Effector memory CD8-positive, alpha-beta T cell (primary cell): ENCODE measurements at regions not wholly inside any gene's neighbourhood (a gene's known extent, or its start where the extent isn't known, plus 50 kb on each side); places are given as distances from the start of the nearest gene placed in this dataset.

Source experiments
- ATAC-seq: fragments of 150-1000 bp; cut with Tn5 transposase; replicated peaks from 2 replicates; pipeline ENCODE4 v1.10.0; 2021; ENCODE audit warnings: mild to moderate bottlenecking, moderate library complexity
- DNase-seq, 3 experiments: peaks; one replicate each; pipeline ENCODE4 v3.0.0; 2021
- H3K27ac Mint-ChIP-seq, 2 donors: one replicate each; pipeline ENCODE4 v1.8.0; 2022; ENCODE audit warnings: mild to moderate bottlenecking in 2 of 2, mixed read lengths in 2 of 2, moderate library complexity in 2 of 2
- H3K27me3 Mint-ChIP-seq, 2 donors: one replicate each; pipeline ENCODE4 v1.8.0; 2022; ENCODE audit warnings: mixed read lengths in 2 of 2
- H3K36me3 Mint-ChIP-seq: one replicate; pipeline ENCODE4 v1.8.0; 2022; ENCODE audit warnings: mild to moderate bottlenecking, moderate library complexity, mixed read lengths; ENCODE audit not compliant: insufficient read depth
- H3K4me1 Mint-ChIP-seq, 2 donors: one replicate each; pipeline ENCODE4 v1.8.0; 2022; ENCODE audit warnings: low read depth in 2 of 2, mixed read lengths in 2 of 2
- H3K4me3 Mint-ChIP-seq, 2 donors: one replicate each; pipeline ENCODE4 v1.8.0; 2022; ENCODE audit warnings: mild to moderate bottlenecking in 2 of 2, mixed read lengths in 2 of 2, moderate library complexity in 2 of 2
- H3K9me3 Mint-ChIP-seq, 2 donors: one replicate each; pipeline ENCODE4 v1.8.0; 2022; ENCODE audit warnings: mixed read lengths in 2 of 2

DNA sequence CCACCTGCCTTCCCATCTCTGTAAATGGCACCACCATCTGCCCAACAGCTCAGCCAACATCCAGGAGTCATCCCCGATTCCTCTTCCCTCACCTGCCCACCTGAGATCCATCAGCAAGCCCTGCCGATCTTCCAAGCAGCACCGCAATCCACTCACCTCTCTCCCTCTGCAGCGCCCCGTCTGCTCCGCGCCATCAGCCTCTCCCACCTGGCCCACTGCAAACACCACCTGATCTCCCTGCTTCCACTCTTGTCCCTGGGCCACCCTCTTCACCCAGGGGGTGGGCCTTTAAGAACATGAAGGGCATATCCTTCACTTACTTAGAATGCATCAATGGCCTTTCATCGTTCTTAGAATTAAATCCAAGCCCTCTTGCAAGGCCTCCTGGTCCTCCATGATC, 457.3 kb upstream of the SULF2 start:
- ATAC-seq (no peak), DNase-seq (no peak)
- H3K27me3 Mint-ChIP-seq, result peaks cover 30 to 72% of the 10 kb centered on the region in 2 donors
- no peaks in the 10 kb centered on the region for H3K4me1 Mint-ChIP-seq
- no peak overlapping the region for H3K27ac Mint-ChIP-seq
- no peak overlapping the region for H3K4me3 Mint-ChIP-seq
- peaks cover 3% of the 10 kb centered on the region for H3K36me3 Mint-ChIP-seq
- no peaks in the 10 kb centered on the region for H3K9me3 Mint-ChIP-seq

DNA sequence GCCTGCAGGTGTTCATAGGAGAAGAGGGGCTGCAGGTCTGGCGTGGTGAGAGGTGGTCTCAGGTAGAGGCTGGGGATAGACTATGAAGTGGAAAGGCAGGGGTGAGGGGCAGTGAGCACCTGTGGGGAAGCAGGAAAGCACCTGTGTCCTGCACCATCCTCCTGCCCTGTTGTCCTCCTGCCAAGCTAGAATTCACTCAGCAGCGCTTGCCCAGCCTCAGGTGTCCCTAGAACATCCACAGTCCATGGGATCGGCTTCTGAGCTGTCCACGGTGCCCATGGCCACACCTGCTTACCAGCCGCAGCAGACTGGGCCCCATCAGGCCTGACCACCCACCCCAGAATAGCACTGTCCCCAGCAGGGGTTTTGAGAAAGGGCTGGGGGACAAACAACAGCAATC, 456.2 kb upstream of the SULF2 start:
- Mint-ChIP-seq H3K9me3 (no peaks in the 10 kb centered on the region), H3K4me1 (no peaks in the 10 kb centered on the region), H3K4me3 (no peak overlapping the region), H3K27ac (no peak overlapping the region), H3K36me3 (peaks cover 3% of the 10 kb centered on the region), H3K27me3 (peaks cover 29 to 69% of the 10 kb centered on the region in 2 donors)
- no peak for DNase-seq
- ATAC-seq, result no peak

DNA sequence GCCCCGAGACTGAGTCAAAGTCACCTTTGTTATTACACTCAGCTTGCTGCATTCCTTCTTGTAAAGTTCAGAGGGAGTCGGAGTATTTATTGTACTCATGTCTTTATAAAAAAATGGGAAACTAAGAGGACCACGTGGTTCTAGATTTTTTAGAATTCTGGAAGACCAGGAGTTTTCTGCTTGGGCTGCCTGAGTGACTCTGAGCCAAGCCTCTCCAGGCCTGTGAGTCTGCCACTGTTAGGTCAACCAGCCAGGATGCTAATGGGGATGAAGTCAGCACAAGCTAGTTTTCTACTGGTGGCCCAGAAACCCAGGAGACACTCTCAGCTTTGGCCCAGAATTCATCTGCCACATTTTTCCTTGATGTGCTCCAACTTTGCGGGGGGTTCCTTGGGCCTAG, 453.5 kb upstream of the SULF2 start:
- Mint-ChIP-seq H3K4me1 (no peaks in the 10 kb centered on the region), H3K27me3 (peaks cover 26 to 62% of the 10 kb centered on the region in 2 donors), H3K27ac (no peak overlapping the region), H3K9me3 (no peaks in the 10 kb centered on the region), H3K4me3 (no peak overlapping the region), H3K36me3 (peaks cover 3% of the 10 kb centered on the region)
- ATAC-seq (no peak), DNase-seq (no peak)

DNA sequence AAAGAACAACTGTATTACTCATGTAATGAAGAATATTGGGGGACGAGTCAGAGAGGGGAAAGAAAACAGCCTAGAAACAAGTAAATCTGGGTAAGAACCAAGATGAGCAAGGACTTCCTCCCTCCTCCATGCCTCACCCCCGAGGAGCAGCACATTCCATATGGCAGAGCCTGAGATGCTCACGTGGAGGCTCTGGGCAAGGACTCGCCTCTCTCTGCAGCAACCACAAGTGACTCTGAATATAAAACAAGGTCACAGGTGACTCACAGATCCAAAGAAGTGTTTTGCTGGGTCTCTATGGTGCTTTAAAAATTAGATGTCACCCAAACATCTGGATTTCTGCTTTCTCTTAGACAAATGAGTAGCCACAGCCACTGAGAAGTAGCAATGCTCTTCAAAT, 453.0 kb upstream of the SULF2 start:
- Mint-ChIP-seq H3K9me3 (peaks cover 0 to 3% of the 10 kb centered on the region in 2 donors), H3K27ac (no peak overlapping the region), H3K36me3 (peaks cover 3% of the 10 kb centered on the region), H3K4me3 (no peak overlapping the region), H3K27me3 (peaks cover 26 to 67% of the 10 kb centered on the region in 2 donors), H3K4me1 (no peaks in the 10 kb centered on the region)
- ATAC-seq, result no peak
- no peak for DNase-seq

DNA sequence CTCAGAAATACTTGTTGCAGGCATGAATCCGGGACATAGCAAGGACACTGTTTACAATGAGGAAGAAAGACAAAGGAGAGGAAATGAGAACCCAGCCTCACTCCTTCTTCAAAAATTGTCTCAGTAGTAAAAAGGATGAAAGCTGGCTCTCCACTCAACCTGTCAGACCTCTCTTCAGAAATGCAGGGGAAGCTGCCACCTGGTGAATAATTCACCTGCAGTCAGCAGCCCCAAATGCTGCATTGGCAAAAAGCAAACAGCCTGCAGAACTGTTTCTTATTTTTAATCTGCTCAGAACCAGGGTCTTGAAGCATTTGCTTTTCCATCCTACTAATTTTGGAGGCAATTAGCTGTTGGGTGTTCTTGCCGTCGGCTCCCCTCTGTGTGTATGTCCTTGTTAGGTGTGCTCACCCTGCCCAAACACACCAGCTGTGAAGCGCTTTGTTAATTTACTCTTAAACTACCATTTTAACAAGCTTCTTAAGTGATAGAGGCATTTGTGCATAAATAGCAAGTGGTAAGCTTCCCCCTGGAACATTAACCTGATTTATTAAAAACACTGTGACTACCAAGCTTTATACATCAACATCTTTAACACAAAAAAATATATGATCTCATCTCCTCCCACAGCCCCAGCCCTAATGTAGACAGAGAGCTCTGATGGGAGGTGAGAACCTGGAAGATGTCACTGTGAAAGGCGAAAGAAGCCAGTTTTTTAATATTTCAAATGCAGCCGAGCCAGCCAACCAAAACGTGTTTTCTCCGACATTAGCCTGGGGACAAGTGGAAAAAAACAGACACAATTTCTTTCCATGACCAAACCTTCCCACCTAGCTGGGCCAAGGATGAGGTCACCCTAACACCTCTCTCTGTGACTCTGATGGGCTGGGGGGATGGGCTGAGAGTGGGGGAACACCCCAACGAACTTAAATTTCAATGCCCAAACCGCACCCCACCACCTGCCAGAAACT, 451.0 kb upstream of the SULF2 start:
- Mint-ChIP-seq H3K27ac (no peak overlapping the region), H3K27me3 (peaks cover 26 to 67% of the 10 kb centered on the region in 2 donors), H3K4me1 (no peaks in the 10 kb centered on the region), H3K4me3 (no peak overlapping the region), H3K36me3 (peaks cover 3% of the 10 kb centered on the region), H3K9me3 (peaks cover 0 to 11% of the 10 kb centered on the region in 2 donors)
- no peak for DNase-seq
- no peak for ATAC-seq

DNA sequence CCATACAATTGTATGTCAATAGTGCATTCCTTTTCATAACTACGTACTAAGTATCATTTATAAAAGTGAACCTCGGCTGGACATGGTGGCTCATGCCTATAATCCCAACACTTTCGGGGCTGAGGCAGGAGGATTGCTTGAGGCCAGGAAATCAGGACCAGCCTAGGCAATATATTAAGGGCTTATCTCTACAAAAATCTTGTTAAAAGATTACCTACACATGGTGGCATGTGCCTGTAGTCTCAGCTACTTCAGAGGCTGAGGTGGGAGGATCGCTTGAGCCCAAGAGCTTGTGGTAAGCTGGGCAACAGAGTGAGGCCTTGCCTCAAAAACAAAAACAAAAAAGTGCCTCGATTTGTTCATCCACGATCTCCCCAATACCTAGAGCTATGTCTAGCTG, 449.7 kb upstream of the SULF2 start:
- Mint-ChIP-seq H3K9me3 (peaks cover 0 to 11% of the 10 kb centered on the region in 2 donors), H3K4me1 (no peaks in the 10 kb centered on the region), H3K4me3 (no peak overlapping the region), H3K36me3 (peaks cover 3% of the 10 kb centered on the region), H3K27me3 (peaks cover 25 to 73% of the 10 kb centered on the region in 2 donors), H3K27ac (no peak overlapping the region)
- DNase-seq, result no peak
- no peak for ATAC-seq

DNA sequence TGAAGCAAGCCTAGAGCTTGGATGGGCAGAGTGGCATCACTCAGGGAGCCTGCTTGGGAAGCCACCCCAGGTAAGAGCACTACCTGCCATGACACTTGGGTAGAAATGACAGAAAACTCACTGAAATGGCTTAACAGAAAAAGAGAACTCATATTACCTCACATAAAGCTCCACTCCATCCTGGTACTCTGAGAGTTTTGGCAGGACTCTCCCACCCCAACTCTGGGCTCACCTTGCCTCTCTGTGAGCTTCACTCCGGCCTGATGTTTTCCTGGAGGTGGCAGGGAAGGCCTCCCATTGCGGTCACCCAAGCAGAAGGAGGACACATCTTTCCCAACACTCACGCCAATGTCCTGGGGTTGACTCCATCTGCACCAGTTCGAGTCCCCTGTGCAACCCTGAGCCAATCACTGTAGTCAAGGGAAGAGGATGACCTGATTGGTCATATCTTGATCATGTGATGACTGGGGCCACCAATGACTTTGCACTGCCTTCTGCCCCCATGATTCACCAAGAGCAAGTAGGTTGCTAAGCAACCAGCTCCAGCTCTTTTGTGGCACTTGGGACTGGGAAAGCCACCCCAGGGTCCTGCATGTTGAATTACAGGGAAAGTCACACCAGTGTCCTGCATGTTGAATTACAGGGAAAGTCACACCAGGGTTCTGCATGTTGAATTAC, 446.1 kb upstream of the SULF2 start:
- Mint-ChIP-seq H3K9me3 (peaks cover 0 to 11% of the 10 kb centered on the region in 2 donors), H3K36me3 (no peaks in the 10 kb centered on the region), H3K4me1 (no peaks in the 10 kb centered on the region), H3K27ac (no peak overlapping the region), H3K4me3 (no peak overlapping the region), H3K27me3 (peaks cover 8 to 71% of the 10 kb centered on the region in 2 donors)
- no peak for ATAC-seq
- no peak for DNase-seq

DNA sequence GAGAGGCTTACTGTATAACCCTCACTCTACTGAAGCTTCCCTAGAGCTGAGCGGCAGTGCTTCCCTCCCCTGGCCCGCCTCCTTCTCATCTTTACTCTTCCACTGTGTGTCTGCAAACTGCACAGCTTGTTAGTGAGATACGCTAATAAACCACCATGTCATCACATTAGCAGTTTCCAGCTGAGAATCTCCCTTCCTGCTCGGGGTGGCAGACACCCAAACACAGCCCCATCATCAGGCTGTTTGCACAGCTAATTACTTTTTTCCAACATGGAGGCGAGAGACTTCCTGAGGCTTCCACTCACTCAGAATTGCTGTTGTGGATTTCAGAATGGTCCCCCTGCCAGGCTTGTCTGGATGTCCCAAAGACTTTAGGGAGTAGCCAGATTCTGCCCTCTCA, 444.9 kb upstream of the SULF2 start:
- Mint-ChIP-seq H3K27me3 (peaks cover 16 to 83% of the 10 kb centered on the region in 2 donors), H3K9me3 (peaks cover 0 to 11% of the 10 kb centered on the region in 2 donors), H3K4me1 (no peaks in the 10 kb centered on the region), H3K36me3 (no peaks in the 10 kb centered on the region), H3K4me3 (no peak overlapping the region), H3K27ac (no peak overlapping the region)
- DNase-seq, result no peak
- ATAC-seq, result no peak

DNA sequence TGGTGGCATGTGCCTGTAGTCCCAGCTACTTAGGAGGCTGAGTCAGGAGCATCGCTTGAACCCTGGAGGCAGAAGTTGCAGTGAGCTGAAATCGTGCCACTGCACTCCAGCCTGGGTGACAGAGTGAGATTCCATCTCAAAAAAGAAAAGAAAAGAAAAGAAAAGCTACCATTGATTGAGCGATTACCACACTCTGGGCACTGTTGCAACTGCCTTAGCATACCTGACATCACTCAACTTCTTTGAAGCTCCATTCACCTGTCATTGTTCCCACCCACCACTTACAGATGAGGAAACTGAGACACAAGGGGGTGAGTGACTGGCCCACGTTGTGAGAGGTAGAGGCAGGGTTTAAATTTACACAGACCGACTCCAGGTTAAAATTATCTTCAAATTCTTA, 442.1 kb upstream of the SULF2 start:
- ATAC-seq, result no peak
- no peaks in the 10 kb centered on the region for H3K36me3 Mint-ChIP-seq
- no peak overlapping the region for H3K4me3 Mint-ChIP-seq
- no peak for DNase-seq
- H3K27me3 Mint-ChIP-seq, result peaks cover 21 to 91% of the 10 kb centered on the region in 2 donors
- H3K27ac Mint-ChIP-seq, result no peak overlapping the region
- H3K4me1 Mint-ChIP-seq, result no peaks in the 10 kb centered on the region
- H3K9me3 Mint-ChIP-seq, result no peaks in the 10 kb centered on the region

DNA sequence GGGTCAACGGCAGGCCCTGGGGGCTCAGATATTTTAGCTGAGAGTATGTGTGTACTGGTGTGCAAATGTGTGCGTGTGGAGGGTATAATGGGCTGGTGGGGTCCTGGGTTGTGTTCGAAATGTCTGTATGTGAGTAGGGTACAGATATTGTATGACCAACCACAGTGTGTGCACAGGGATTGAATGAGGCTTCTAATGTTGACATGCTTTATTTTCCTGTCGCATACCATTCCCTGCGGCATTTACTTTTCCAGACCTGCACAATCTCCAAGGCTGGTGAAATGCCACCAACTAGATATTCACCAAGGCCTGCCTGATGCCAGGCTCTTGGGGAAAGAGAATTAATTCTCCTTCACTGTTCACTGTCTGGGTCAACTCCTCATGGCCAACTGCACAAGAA, 441.4 kb upstream of the SULF2 start:
- Mint-ChIP-seq H3K4me3 (no peak overlapping the region), H3K27ac (no peak overlapping the region), H3K36me3 (no peaks in the 10 kb centered on the region), H3K4me1 (no peaks in the 10 kb centered on the region), H3K9me3 (no peaks in the 10 kb centered on the region), H3K27me3 (peaks cover 21 to 84% of the 10 kb centered on the region in 2 donors)
- no peak for ATAC-seq
- no peak for DNase-seq

DNA sequence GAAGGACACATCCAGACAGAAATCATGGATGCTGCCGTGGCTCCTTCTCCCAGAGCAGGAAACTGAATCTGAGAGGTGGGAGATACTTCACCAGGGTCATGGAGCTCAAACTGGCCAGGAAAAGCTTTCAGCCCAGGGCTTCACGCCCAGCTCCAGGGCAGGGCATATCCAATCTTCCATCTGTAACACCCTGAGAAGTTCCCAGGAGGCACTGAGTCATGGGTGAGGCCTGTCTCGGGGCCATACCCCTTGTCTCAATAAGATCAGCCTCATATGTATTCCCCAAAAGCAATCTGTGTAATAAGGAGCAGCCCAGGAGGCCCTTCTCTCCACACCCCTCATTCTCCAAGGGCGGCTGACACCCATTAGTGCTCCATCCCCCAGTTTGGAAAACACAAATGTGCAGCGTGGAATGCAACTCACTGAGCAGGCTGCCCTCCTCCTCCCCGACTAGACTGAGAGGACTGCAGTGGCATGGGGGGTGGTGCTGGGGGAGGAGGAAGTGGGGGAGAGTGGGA, 439.3 kb upstream of the SULF2 start:
- no peak overlapping the region for H3K27ac Mint-ChIP-seq
- no peaks in the 10 kb centered on the region for H3K36me3 Mint-ChIP-seq
- no peak overlapping the region for H3K4me3 Mint-ChIP-seq
- DNase-seq (no peak), ATAC-seq (no peak)
- H3K4me1 Mint-ChIP-seq, result no peaks in the 10 kb centered on the region
- no peaks in the 10 kb centered on the region for H3K9me3 Mint-ChIP-seq
- H3K27me3 Mint-ChIP-seq, result peaks cover 21 to 74% of the 10 kb centered on the region in 2 donors

DNA sequence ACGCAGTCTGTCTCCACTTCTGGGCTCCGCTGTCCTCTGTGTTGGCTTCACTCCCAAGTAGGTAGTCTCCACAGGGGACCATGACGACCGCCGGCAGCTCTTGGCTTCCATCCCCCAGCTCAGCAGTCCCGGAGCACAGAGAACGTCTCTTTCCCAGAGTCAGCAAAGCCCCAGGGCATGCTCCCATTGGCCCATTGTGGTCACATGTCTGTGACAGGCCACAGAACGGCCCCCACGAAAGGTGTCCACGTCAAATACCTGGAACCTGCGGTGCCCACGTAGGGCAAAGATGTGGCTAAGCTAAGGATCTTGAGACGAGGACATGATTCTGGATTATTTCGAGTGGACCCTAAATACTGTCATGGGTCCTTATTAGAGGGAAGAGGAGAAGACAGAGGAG, 438.4 kb upstream of the SULF2 start:
- Mint-ChIP-seq H3K27ac (no peak overlapping the region), H3K27me3 (peaks cover 26 to 82% of the 10 kb centered on the region in 2 donors), H3K4me3 (no peak overlapping the region), H3K36me3 (no peaks in the 10 kb centered on the region), H3K9me3 (no peaks in the 10 kb centered on the region), H3K4me1 (no peaks in the 10 kb centered on the region)
- no peak for ATAC-seq
- no peak for DNase-seq

DNA sequence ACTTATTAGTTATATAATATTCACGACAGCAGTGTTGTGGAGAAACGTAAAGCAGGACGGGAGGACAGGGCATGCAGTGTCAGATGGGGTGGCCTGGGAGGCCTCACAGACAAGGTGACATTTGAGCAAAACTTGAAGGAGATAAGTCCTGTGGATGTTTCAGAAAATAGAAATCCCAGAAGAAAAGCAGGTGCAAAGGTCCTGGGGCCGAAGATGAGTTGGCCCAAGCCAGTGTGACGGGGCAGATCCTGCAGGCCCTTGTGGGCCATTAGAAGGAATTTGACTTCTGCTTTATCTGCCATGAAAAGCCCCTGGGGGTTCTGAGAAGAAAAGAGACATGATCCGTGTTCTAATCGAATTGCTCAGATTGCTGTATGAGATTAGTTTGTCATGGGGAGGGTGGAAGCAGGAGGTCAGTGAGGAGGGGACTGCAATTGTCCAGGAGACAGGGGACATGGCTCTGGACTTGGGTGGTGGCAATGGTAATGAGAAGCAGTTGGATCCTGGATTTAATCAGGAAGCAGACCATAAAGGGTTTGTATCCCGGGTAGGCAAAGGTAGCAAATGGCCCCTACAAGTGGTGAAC, 437.4 kb upstream of the SULF2 start:
- no peak for DNase-seq
- no peaks in the 10 kb centered on the region for H3K4me1 Mint-ChIP-seq
- no peak overlapping the region for H3K27ac Mint-ChIP-seq
- ATAC-seq, result no peak
- H3K9me3 Mint-ChIP-seq, result no peaks in the 10 kb centered on the region
- no peaks in the 10 kb centered on the region for H3K36me3 Mint-ChIP-seq
- peaks cover 35 to 82% of the 10 kb centered on the region in 2 donors for H3K27me3 Mint-ChIP-seq
- no peak overlapping the region for H3K4me3 Mint-ChIP-seq
